BJ (cell line): ENCODE measurements at regions not wholly inside any gene's neighbourhood (a gene's known extent, or its start where the extent isn't known, plus 50 kb on each side); places are given as distances from the start of the nearest gene placed in this dataset.
"Not testable (repeated sequence)": the region's sequence is repeated elsewhere in the genome, so short reads cannot be mapped to it uniquely, and the experiment has no call there.

Experiments used
- CTCF ChIA-PET: fragments of 350-600 bp; formaldehyde crosslinking; extraction: SDS; loops from one replicate; lab custom pipeline; 2021; ENCODE audit warnings: antibody characterized with exemption, inconsistent platforms; lab: Yijun Ruan, JAX
- POLR2A ChIA-PET: fragments of 300-600 bp; sonication (Branson Sonifier 250); formaldehyde crosslinking; extraction: SDS; loops from one replicate; lab custom pipeline; 2021; ENCODE audit warnings: antibody characterized with exemption; lab: Charles Lee
- DNase-seq: peaks from one replicate; pipeline ENCODE4 v3.0.0-alpha.2; 2011; ENCODE audit warnings: low read depth
- H3K27me3 ChIP-seq: 2 replicates; pipeline ENCODE4 v1.6.0; 2011; ENCODE audit warnings: low read length; ENCODE audit not compliant: control insufficient read depth, insufficient read depth
- H3K36me3 ChIP-seq: 2 replicates; pipeline ENCODE4 v1.5.1; 2011; ENCODE audit warnings: low read length; ENCODE audit not compliant: control insufficient read depth, insufficient read depth
- H3K4me3 ChIP-seq: 2 replicates; pipeline ENCODE4 v1.5.1; 2011; ENCODE audit warnings: low read depth, mild to moderate bottlenecking, control low read depth, low read length
- TF ChIP-seq, protein P1 (sequence below): IDR thresholded peaks from 2 replicates; pipeline ENCODE4 v1.5.1; 2011; ENCODE audit warnings: low read depth, mild to moderate bottlenecking, control low read depth, inconsistent platforms, low read length, moderate library complexity; ENCODE audit not compliant: insufficient read depth

DNA sequence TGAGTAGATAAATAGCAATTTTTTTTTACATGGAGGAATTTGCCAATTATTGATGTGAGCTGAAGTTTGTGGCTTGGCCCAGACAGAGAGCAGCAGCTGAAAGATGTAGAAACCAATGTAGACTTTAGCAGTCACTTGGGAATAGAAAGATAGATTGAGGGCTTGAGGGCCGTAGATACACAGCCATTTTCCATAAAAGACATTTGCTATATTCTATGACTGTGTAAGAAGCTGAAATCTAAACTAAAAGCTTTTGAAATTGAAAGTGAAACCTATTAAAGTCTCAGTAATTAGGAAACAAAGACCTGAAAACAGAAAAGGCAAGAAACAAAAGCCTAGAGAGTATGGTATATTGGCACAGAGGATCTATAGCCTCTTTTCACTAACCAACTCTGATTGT is 332.7 kb downstream of the CENPW start:
- DNase-seq: no peak
- ChIA-PET POLR2A (no interaction called here), CTCF (interaction anchor here (1.0 kb wide), 1 partner anchor 594 kb away, joined by 3 read pairs; the partner anchor contains the start of gene RNF146)
- Histone ChIP-seq H3K4me3 (no peak overlapping the region), H3K27me3 (no peaks in the 10 kb centered on the region), H3K36me3 (no peaks in the 10 kb centered on the region)
- TF ChIP-seq, protein P1, sequence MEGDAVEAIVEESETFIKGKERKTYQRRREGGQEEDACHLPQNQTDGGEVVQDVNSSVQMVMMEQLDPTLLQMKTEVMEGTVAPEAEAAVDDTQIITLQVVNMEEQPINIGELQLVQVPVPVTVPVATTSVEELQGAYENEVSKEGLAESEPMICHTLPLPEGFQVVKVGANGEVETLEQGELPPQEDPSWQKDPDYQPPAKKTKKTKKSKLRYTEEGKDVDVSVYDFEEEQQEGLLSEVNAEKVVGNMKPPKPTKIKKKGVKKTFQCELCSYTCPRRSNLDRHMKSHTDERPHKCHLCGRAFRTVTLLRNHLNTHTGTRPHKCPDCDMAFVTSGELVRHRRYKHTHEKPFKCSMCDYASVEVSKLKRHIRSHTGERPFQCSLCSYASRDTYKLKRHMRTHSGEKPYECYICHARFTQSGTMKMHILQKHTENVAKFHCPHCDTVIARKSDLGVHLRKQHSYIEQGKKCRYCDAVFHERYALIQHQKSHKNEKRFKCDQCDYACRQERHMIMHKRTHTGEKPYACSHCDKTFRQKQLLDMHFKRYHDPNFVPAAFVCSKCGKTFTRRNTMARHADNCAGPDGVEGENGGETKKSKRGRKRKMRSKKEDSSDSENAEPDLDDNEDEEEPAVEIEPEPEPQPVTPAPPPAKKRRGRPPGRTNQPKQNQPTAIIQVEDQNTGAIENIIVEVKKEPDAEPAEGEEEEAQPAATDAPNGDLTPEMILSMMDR: no peak

DNA sequence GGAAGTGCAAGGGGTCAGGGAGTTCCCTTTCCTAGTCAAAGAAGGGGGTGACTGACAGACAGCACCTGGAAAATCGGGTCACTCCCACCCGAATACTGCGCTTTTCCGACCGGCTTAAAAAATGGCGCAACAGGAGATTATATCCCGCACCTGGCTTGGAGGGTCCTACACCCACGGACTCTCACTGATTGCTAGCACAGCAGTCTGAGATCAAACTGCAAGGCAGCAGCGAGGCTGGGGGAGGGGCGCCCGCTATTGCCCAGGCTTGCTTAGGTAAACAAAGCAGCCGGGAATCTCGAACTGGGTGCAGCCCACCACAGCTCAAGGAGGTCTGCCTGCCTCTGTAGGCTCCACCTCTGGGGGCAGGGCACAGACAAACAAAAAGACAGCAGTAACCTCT is 333.8 kb downstream of the CENPW start:
- H3K27me3 ChIP-seq, DNase-seq, POLR2A ChIA-PET, H3K4me3 ChIP-seq, H3K36me3 ChIP-seq: not testable (repeated sequence)
- CTCF ChIA-PET: interaction anchor here (0.6 kb wide), 1 partner anchor 17 kb away, joined by 3 read pairs; no protein-coding TSS in a partner anchor

GRCh38 chr6:126682440-126682839 is 342.5 kb downstream of the CENPW start:
- POLR2A ChIA-PET: interaction anchor here (0.7 kb wide), 1 partner anchor 34 kb away, joined by 3 read pairs; no protein-coding TSS in a partner anchor
- Histone ChIP-seq H3K27me3 (no peaks in the 10 kb centered on the region), H3K4me3 (no peak overlapping the region), H3K36me3 (no peaks in the 10 kb centered on the region)
- TF ChIP-seq, protein P1: no peak
- no peak for DNase-seq
- CTCF ChIA-PET: no interaction called here

DNA sequence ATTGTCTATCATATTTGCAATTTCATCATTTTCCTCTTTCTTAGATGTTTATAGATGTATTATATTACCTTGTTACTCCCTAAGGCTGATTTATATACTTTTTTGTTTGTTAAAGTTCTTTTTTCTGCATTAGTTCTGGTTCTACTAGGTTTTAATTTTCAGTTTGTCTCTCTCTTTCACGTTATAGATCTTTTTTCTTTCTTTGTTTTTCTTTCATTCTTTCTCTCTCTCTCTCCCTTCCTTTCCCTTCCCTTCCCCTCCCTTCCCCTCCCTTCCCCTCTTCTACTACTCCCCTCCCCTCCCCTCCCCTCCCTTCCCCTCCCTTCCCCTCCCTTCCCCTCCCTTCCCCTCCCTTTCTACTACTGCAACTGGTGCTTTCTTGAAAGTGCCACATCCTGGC is 345.3 kb downstream of the CENPW start:
- no peaks in the 10 kb centered on the region for H3K36me3 ChIP-seq
- H3K4me3 ChIP-seq: no peak overlapping the region
- no peaks in the 10 kb centered on the region for H3K27me3 ChIP-seq
- TF ChIP-seq, protein P1: no peak
- no peak for DNase-seq
- POLR2A ChIA-PET: no interaction called here
- CTCF ChIA-PET: no interaction called here

DNA sequence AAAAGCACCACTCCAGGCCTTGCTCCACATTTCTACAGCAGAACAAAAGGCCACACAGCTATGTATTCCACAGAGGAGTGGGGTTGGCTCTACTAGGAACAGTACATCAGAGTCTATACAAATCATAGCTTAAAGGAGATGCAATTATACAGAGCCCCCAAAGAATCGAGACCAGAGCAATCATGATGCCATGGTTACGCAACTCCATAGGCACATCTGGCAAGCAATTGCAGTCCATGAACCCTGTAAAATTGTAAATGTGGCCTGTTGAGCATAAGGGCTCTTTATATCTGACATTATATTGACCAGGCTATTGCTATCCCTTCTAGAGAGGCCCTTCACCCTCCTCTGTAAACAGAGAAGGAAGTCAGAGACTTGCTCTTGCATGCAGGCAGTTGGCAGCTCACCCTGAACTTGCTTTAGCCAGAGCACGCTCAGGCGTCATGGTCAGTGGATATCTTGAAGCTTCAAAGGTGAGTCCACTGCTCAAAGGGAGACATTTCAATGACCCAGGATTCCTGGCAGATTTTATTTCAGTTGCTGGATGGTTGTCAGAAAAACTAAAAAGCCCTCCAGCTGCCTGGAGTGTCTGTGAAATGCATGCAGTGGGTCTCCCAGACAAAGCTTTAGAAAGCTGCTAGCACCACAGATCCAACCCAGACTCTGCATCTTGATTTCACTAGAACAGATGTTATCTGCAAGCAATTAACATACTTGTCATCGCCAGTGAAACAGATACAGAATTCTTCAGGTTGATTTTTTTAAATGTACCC is 357.2 kb downstream of the CENPW start:
- ChIA-PET CTCF (no interaction called here), POLR2A (no interaction called here)
- Histone ChIP-seq H3K27me3 (no peaks in the 10 kb centered on the region), H3K4me3 (no peak overlapping the region), H3K36me3 (no peaks in the 10 kb centered on the region)
- no peak for DNase-seq
- TF ChIP-seq, protein P1: no peak
